GM12892 (cell line): ENCODE measurements at regions not wholly inside any gene's neighbourhood (a gene's known extent, or its start where the extent isn't known, plus 50 kb on each side); places are given as distances from the start of the nearest gene placed in this dataset.

ENCODE experiments used
- POLR2A ChIP-seq: IDR thresholded peaks from 2 replicates; pipeline ENCODE4 v1.6.1; 2011; ENCODE audit warnings: low read depth, low read length, control low read depth
- POLR2AphosphoS5 ChIP-seq: IDR thresholded peaks from 2 replicates; pipeline ENCODE4 v1.6.1; 2011; ENCODE audit warnings: low read depth, low read length, control low read depth
- TAF1 ChIP-seq: IDR thresholded peaks from 2 replicates; pipeline ENCODE4 v1.6.1; 2011; ENCODE audit warnings: low read depth, mild to moderate bottlenecking, control low read depth, low read length, borderline replicate concordance

- TF ChIP-seq POLR2AphosphoS5 (no peak), POLR2A (no peak), TAF1 (no peak)
Observed at GRCh38 chr12:59080101-59080500, 159.8 kb upstream of the LRIG3 start.
